H1 (cell line): ENCODE measurements at regions not wholly inside any gene's neighbourhood (a gene's known extent, or its start where the extent isn't known, plus 50 kb on each side); places are given as distances from the start of the nearest gene placed in this dataset.

Source experiments
- CBX8 ChIP-seq: fragments of 300-800, 300-1000 bp; sonication (generic); IDR thresholded peaks from 2 replicates; pipeline ENCODE4 v1.7.1; 2016; ENCODE audit warnings: low read depth, low read length, borderline replicate concordance
- CREB1 ChIP-seq: IDR thresholded peaks from 2 replicates; pipeline ENCODE4 v1.6.1; 2012; ENCODE audit warnings: inconsistent platforms
- KDM5A ChIP-seq: fragments of 200-600 bp; IDR thresholded peaks from 2 replicates; pipeline ENCODE4 v1.7.1; 2012; ENCODE audit warnings: mild to moderate bottlenecking, low read length, inconsistent platforms, mixed read lengths
- TF ChIP-seq, protein P1 (sequence below): fragments of 300-600 bp; sonication (generic); IDR thresholded peaks from 2 replicates; pipeline ENCODE4 v1.7.1; 2012; ENCODE audit warnings: low read length, moderate library complexity, mild to moderate bottlenecking, inconsistent platforms; ENCODE audit not compliant: insufficient replicate concordance

DNA sequence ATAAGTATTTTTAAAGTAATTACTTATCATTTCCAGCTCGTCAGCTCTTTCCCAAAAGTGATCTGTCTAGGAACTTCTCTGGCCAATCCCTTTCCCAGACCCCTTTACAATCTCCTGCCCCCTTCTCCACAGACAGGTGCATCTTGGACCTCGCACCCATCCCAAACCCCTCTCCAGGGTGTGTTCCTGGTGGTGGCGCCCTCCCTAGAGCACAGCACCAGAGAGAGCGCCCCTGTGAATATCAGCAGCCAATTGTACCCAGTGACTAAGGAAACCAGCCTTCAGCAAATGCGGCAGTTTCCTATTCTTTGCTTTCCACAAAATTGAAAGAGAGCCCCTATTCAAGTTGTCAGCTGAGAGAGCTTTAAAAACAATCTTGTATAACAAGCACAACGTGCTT lies 157.7 kb downstream of the RNASET2 start (continued):
- TF ChIP-seq, protein P1, sequence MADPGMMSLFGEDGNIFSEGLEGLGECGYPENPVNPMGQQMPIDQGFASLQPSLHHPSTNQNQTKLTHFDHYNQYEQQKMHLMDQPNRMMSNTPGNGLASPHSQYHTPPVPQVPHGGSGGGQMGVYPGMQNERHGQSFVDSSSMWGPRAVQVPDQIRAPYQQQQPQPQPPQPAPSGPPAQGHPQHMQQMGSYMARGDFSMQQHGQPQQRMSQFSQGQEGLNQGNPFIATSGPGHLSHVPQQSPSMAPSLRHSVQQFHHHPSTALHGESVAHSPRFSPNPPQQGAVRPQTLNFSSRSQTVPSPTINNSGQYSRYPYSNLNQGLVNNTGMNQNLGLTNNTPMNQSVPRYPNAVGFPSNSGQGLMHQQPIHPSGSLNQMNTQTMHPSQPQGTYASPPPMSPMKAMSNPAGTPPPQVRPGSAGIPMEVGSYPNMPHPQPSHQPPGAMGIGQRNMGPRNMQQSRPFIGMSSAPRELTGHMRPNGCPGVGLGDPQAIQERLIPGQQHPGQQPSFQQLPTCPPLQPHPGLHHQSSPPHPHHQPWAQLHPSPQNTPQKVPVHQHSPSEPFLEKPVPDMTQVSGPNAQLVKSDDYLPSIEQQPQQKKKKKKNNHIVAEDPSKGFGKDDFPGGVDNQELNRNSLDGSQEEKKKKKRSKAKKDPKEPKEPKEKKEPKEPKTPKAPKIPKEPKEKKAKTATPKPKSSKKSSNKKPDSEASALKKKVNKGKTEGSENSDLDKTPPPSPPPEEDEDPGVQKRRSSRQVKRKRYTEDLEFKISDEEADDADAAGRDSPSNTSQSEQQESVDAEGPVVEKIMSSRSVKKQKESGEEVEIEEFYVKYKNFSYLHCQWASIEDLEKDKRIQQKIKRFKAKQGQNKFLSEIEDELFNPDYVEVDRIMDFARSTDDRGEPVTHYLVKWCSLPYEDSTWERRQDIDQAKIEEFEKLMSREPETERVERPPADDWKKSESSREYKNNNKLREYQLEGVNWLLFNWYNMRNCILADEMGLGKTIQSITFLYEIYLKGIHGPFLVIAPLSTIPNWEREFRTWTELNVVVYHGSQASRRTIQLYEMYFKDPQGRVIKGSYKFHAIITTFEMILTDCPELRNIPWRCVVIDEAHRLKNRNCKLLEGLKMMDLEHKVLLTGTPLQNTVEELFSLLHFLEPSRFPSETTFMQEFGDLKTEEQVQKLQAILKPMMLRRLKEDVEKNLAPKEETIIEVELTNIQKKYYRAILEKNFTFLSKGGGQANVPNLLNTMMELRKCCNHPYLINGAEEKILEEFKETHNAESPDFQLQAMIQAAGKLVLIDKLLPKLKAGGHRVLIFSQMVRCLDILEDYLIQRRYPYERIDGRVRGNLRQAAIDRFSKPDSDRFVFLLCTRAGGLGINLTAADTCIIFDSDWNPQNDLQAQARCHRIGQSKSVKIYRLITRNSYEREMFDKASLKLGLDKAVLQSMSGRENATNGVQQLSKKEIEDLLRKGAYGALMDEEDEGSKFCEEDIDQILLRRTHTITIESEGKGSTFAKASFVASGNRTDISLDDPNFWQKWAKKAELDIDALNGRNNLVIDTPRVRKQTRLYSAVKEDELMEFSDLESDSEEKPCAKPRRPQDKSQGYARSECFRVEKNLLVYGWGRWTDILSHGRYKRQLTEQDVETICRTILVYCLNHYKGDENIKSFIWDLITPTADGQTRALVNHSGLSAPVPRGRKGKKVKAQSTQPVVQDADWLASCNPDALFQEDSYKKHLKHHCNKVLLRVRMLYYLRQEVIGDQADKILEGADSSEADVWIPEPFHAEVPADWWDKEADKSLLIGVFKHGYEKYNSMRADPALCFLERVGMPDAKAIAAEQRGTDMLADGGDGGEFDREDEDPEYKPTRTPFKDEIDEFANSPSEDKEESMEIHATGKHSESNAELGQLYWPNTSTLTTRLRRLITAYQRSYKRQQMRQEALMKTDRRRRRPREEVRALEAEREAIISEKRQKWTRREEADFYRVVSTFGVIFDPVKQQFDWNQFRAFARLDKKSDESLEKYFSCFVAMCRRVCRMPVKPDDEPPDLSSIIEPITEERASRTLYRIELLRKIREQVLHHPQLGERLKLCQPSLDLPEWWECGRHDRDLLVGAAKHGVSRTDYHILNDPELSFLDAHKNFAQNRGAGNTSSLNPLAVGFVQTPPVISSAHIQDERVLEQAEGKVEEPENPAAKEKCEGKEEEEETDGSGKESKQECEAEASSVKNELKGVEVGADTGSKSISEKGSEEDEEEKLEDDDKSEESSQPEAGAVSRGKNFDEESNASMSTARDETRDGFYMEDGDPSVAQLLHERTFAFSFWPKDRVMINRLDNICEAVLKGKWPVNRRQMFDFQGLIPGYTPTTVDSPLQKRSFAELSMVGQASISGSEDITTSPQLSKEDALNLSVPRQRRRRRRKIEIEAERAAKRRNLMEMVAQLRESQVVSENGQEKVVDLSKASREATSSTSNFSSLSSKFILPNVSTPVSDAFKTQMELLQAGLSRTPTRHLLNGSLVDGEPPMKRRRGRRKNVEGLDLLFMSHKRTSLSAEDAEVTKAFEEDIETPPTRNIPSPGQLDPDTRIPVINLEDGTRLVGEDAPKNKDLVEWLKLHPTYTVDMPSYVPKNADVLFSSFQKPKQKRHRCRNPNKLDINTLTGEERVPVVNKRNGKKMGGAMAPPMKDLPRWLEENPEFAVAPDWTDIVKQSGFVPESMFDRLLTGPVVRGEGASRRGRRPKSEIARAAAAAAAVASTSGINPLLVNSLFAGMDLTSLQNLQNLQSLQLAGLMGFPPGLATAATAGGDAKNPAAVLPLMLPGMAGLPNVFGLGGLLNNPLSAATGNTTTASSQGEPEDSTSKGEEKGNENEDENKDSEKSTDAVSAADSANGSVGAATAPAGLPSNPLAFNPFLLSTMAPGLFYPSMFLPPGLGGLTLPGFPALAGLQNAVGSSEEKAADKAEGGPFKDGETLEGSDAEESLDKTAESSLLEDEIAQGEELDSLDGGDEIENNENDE = no peak
- TF ChIP-seq KDM5A (no peak), CBX8 (no peak), CREB1 (no peak)
